H1 (cell line): ENCODE measurements at regions not wholly inside any gene's neighbourhood (a gene's known extent, or its start where the extent isn't known, plus 50 kb on each side); places are given as distances from the start of the nearest gene placed in this dataset.

Experiments used
- ASH2L ChIP-seq: fragments of 200-600, 300-600 bp; sonication (generic); IDR thresholded peaks from one replicate; pipeline ENCODE4 v1.7.1; 2017; ENCODE audit warnings: low read length
- CHD1 ChIP-seq: IDR thresholded peaks from 2 replicates; pipeline ENCODE4 v1.6.1; 2012; ENCODE audit warnings: low read depth, low read length, improper control_type of control experiment
- CHD2 ChIP-seq: IDR thresholded peaks from 2 replicates; pipeline ENCODE4 v1.6.1; 2012; ENCODE audit warnings: low read length, improper control_type of control experiment
- CREB1 ChIP-seq: IDR thresholded peaks from 2 replicates; pipeline ENCODE4 v1.6.1; 2012; ENCODE audit warnings: inconsistent platforms
- FOSL1 ChIP-seq: IDR thresholded peaks from 2 replicates; pipeline ENCODE4 v1.6.1; 2011; ENCODE audit warnings: mild to moderate bottlenecking, low read depth, low read length, moderate library complexity; ENCODE audit not compliant: insufficient read depth
- JUN ChIP-seq: IDR thresholded peaks from 2 replicates; pipeline ENCODE4 v1.6.1; 2011; ENCODE audit warnings: low read depth, mild to moderate bottlenecking, improper control_type of control experiment, low read length
- KDM4A ChIP-seq: IDR thresholded peaks from one replicate; pipeline ENCODE4 v1.7.1; 2012; ENCODE audit warnings: low read depth, mild to moderate bottlenecking, moderate library complexity, low read length, inconsistent platforms; ENCODE audit not compliant: severe bottlenecking
- SRF ChIP-seq: IDR thresholded peaks from 2 replicates; pipeline ENCODE4 v1.6.1; 2011; ENCODE audit warnings: mild to moderate bottlenecking, low read depth, low read length, moderate library complexity

- TF ChIP-seq JUN = no peak
- no peak for TF ChIP-seq CHD1
- no peak for TF ChIP-seq KDM4A
- TF ChIP-seq FOSL1 = no peak
- no peak for TF ChIP-seq SRF
- TF ChIP-seq CHD2 = no peak
- TF ChIP-seq ASH2L = no peak
- TF ChIP-seq CREB1 = no peak
Measured at GRCh38 chr15:59835776-59836175, 146.7 kb upstream of the BNIP2 start (continued).
